Natural killer cell (primary cell): ENCODE measurements at regions not wholly inside any gene's neighbourhood (a gene's known extent, or its start where the extent isn't known, plus 50 kb on each side); places are given as distances from the start of the nearest gene placed in this dataset.

Experiments
- ATAC-seq, 3 donors: fragments of 150-1000 bp in 2 of 3; fragments of 200-7000 bp in 1 of 3; cut with Tn5 transposase; 1 replicate in 1 of 3; 2 replicates in 2 of 3; pipeline ENCODE4 v1.10.0; 2021; ENCODE audit warnings: mild to moderate bottlenecking in 2 of 3, moderate library complexity in 2 of 3
- DNase-seq, 2 donors: peaks; one replicate each; pipeline versions ENCODE4 v3.0.0 to v3.0.0-alpha.2; 2013 to 2021; ENCODE audit warnings: mixed read lengths in 1 of 2
- H3K27ac ChIP-seq: one replicate; pipeline ENCODE4 v1.5.1; 2013; ENCODE audit warnings: mild to moderate bottlenecking, low read length
- H3K27me3 ChIP-seq: one replicate; pipeline ENCODE4 v1.6.1; 2013; ENCODE audit warnings: low read length; ENCODE audit not compliant: control insufficient read depth, insufficient read depth
- H3K36me3 ChIP-seq: one replicate; pipeline ENCODE4 v1.6.1; 2013; ENCODE audit warnings: low read length; ENCODE audit not compliant: control insufficient read depth, insufficient read depth
- H3K4me1 ChIP-seq: one replicate; pipeline ENCODE4 v1.6.1; 2013; ENCODE audit warnings: low read length; ENCODE audit not compliant: control insufficient read depth, insufficient read depth
- H3K4me3 ChIP-seq: one replicate; pipeline ENCODE4 v1.5.1; 2013; ENCODE audit warnings: low read length
- H3K9me3 ChIP-seq: one replicate; pipeline ENCODE4 v1.6.1; 2013; ENCODE audit warnings: low read length; ENCODE audit not compliant: control insufficient read depth, insufficient read depth
- H3K27ac Mint-ChIP-seq, 2 donors: one replicate each; pipeline ENCODE4 v1.8.0; 2022; ENCODE audit warnings: mild to moderate bottlenecking in 2 of 2, mixed read lengths in 2 of 2, moderate library complexity in 1 of 2
- H3K27me3 Mint-ChIP-seq, 2 donors: one replicate each; pipeline ENCODE4 v1.8.0; 2022; ENCODE audit warnings: low read depth in 2 of 2, mixed read lengths in 2 of 2
- H3K36me3 Mint-ChIP-seq: one replicate; pipeline ENCODE4 v1.8.0; 2022; ENCODE audit warnings: mixed read lengths
- H3K4me1 Mint-ChIP-seq, 2 donors: one replicate each; pipeline ENCODE4 v1.8.0; 2022; ENCODE audit warnings: mixed read lengths in 2 of 2
- H3K4me3 Mint-ChIP-seq: one replicate; pipeline ENCODE4 v1.8.0; 2022; ENCODE audit warnings: mild to moderate bottlenecking, moderate library complexity, mixed read lengths
- H3K9me3 Mint-ChIP-seq, 2 donors: one replicate each; pipeline ENCODE4 v1.8.0; 2022; ENCODE audit warnings: mixed read lengths in 2 of 2
- CTCF ChIP-seq: fragments of 200-600 bp; IDR thresholded peaks from one replicate; pipeline ENCODE4 v1.8.0; 2022; ENCODE audit warnings: antibody characterized with exemption
- WGBS: methylation state at CpG from one replicate; pipeline ENCODE4 v1.1.7; 2013; ENCODE audit warnings: missing lambda C conversion rate; ENCODE audit not compliant: insufficient coverage; 5-methylcytosine and 5-hydroxymethylcytosine counted together
- intact Hi-C: fragments of 100-400 bp; cut with micrococcal nuclease; formaldehyde crosslinking; loops from one replicate; pipeline ENCODE4 v1.14.2; 2022

GRCh38 chr1:91123773-91124172 lies 101.9 kb upstream of the ZNF644 start:
- H3K36me3 ChIP-seq: no peaks in the 10 kb centered on the region
- no peak overlapping the region for H3K27ac ChIP-seq
- no peak for ATAC-seq
- H3K27me3 ChIP-seq: peaks cover 2% of the 10 kb centered on the region
- H3K4me1 Mint-ChIP-seq: peaks cover 23 to 24% of the 10 kb centered on the region in 2 donors
- H3K36me3 Mint-ChIP-seq: no peaks in the 10 kb centered on the region
- intact Hi-C loops: loop anchor here (2.0 kb wide), 1 partner anchor 103 kb away; no protein-coding TSS in a partner anchor
- no peak for TF ChIP-seq CTCF
- peaks cover 16% of the 10 kb centered on the region for H3K4me1 ChIP-seq
- no peaks in the 10 kb centered on the region for H3K9me3 Mint-ChIP-seq
- DNase-seq: no peak
- H3K27ac Mint-ChIP-seq: no peak overlapping the region
- H3K27me3 Mint-ChIP-seq: peaks cover 20 to 51% of the 10 kb centered on the region in 2 donors
- no peak overlapping the region for H3K4me3 ChIP-seq
- H3K4me3 Mint-ChIP-seq: no peak overlapping the region
- WGBS: 85% methylated on average over 4 of the region's 4 CpGs
- no peaks in the 10 kb centered on the region for H3K9me3 ChIP-seq

GRCh38 chr1:91123319-91123718 lies 101.5 kb upstream of the ZNF644 start:
- ATAC-seq (no peak), DNase-seq (no peak)
- Mint-ChIP-seq H3K27me3 (peaks cover 20 to 49% of the 10 kb centered on the region in 2 donors), H3K27ac (no peak overlapping the region), H3K4me1 (peaks cover 23 to 24% of the 10 kb centered on the region in 2 donors), H3K9me3 (no peaks in the 10 kb centered on the region), H3K4me3 (no peak overlapping the region), H3K36me3 (no peaks in the 10 kb centered on the region)
- no peak overlapping the region for H3K4me3 ChIP-seq
- H3K27me3 ChIP-seq: peaks cover 2% of the 10 kb centered on the region
- peaks cover 16% of the 10 kb centered on the region for H3K4me1 ChIP-seq
- 58% methylated on average over 1 of the region's 2 CpGs for WGBS
- no peak for TF ChIP-seq CTCF
- H3K36me3 ChIP-seq: no peaks in the 10 kb centered on the region
- H3K9me3 ChIP-seq: no peaks in the 10 kb centered on the region
- intact Hi-C loops: no loop called here
- H3K27ac ChIP-seq: no peak overlapping the region

- H3K4me3 ChIP-seq: no peak overlapping the region
- no peak overlapping the region for H3K27ac ChIP-seq
- H3K9me3 Mint-ChIP-seq: no peaks in the 10 kb centered on the region
- intact Hi-C loops: no loop called here
- peaks cover 11 to 38% of the 10 kb centered on the region in 2 donors for H3K27me3 Mint-ChIP-seq
- H3K9me3 ChIP-seq: no peaks in the 10 kb centered on the region
- no peak for ATAC-seq
- peaks cover 30 to 33% of the 10 kb centered on the region in 2 donors for H3K4me1 Mint-ChIP-seq
- peaks cover 17% of the 10 kb centered on the region for H3K4me1 ChIP-seq
- H3K4me3 Mint-ChIP-seq: no peak overlapping the region
- 95% methylated on average over 2 of the region's 2 CpGs for WGBS
- DNase-seq: no peak
- no peaks in the 10 kb centered on the region for H3K36me3 ChIP-seq
- H3K27ac Mint-ChIP-seq: no peak overlapping the region
- no peak for TF ChIP-seq CTCF
- H3K27me3 ChIP-seq: peaks cover 2% of the 10 kb centered on the region
- H3K36me3 Mint-ChIP-seq: no peaks in the 10 kb centered on the region
Observed at GRCh38 chr1:91122106-91122717, 100.4 kb upstream of the ZNF644 start.

GRCh38 chr1:91121366-91121765 lies 99.5 kb upstream of the ZNF644 start:
- Mint-ChIP-seq H3K27ac (no peak overlapping the region), H3K9me3 (no peaks in the 10 kb centered on the region), H3K4me3 (no peak overlapping the region), H3K27me3 (peaks cover 10 to 30% of the 10 kb centered on the region in 2 donors), H3K4me1 (peaks cover 39 to 41% of the 10 kb centered on the region in 2 donors), H3K36me3 (no peaks in the 10 kb centered on the region)
- Histone ChIP-seq H3K27me3 (no peaks in the 10 kb centered on the region), H3K4me1 (peaks cover 24% of the 10 kb centered on the region), H3K27ac (no peak overlapping the region), H3K9me3 (no peaks in the 10 kb centered on the region), H3K4me3 (no peak overlapping the region), H3K36me3 (no peaks in the 10 kb centered on the region)
- DNase-seq (no peak), ATAC-seq (no peak)
- WGBS: 88% methylated on average over 2 of the region's 2 CpGs
- TF ChIP-seq CTCF: no peak
- intact Hi-C loops: no loop called here
